Adrenal gland (tissue), 5 donors: ENCODE measurements at regions not wholly inside any gene's neighbourhood (a gene's known extent, or its start where the extent isn't known, plus 50 kb on each side); places are given as distances from the start of the nearest gene placed in this dataset.

Source experiments
- POLR2A ChIP-seq, 2 donors: fragments of 450-650 bp; IDR thresholded peaks; one replicate each; pipeline ENCODE4 v1.6.1; 2017; ENCODE audit warnings: antibody characterized with exemption in 2 of 2, mild to moderate bottlenecking in 2 of 2, moderate library complexity in 1 of 2
- TF ChIP-seq, protein P1 (sequence below), 6 experiments: fragments of 450-650 bp in 4 of 6; fragments of 200-600 bp in 2 of 6; sonication (generic) in 1 of 6; IDR thresholded peaks; 1 replicate in 5 of 6; 2 replicates in 1 of 6; pipeline versions ENCODE4 v1.5.1 to v1.8.0; 2016 to 2021; ENCODE audit warnings: antibody characterized with exemption in 6 of 6, mild to moderate bottlenecking in 2 of 6, moderate library complexity in 1 of 6
- donor health status: DM: no; HTN: no; CAD: no.

GRCh38 chr13:100826441-100826840 lies 151.8 kb upstream of the TMTC4 start:
- TF ChIP-seq, protein P1, sequence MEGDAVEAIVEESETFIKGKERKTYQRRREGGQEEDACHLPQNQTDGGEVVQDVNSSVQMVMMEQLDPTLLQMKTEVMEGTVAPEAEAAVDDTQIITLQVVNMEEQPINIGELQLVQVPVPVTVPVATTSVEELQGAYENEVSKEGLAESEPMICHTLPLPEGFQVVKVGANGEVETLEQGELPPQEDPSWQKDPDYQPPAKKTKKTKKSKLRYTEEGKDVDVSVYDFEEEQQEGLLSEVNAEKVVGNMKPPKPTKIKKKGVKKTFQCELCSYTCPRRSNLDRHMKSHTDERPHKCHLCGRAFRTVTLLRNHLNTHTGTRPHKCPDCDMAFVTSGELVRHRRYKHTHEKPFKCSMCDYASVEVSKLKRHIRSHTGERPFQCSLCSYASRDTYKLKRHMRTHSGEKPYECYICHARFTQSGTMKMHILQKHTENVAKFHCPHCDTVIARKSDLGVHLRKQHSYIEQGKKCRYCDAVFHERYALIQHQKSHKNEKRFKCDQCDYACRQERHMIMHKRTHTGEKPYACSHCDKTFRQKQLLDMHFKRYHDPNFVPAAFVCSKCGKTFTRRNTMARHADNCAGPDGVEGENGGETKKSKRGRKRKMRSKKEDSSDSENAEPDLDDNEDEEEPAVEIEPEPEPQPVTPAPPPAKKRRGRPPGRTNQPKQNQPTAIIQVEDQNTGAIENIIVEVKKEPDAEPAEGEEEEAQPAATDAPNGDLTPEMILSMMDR (IDR thresholded peaks at IDR 0.05): no peak
- TF ChIP-seq POLR2A (IDR thresholded peaks at IDR 0.05): no peak
